ENCODE measurements at regions not wholly inside any gene's neighbourhood (a gene's known extent, or its start where the extent isn't known, plus 50 kb on each side); places are given as distances from the start of the nearest gene placed in this dataset.
A peak's percentile ranks its signal among the peaks of the same experiment; 100 is the strongest.

GRCh38 chr6:167507376-167507945, 182.6 kb downstream of the TTLL2 start:
- Histone ChIP-seq H4K20me1 (no peaks in the 10 kb centered on the region), H3K36me3 (no peaks in the 10 kb centered on the region), H3K9me3 (no peaks in the 10 kb centered on the region), H3K4me1 (peaks cover 86% of the 10 kb centered on the region), H3K4me3 (no peak overlapping the region), H3K9ac (no peak overlapping the region), H3K27me3 (no peaks in the 10 kb centered on the region), H3K27ac (no peak overlapping the region), H3K4me2 (peak overlapping the region; percentile 74)
- TF ChIP-seq Cebpa-rat (IDR thresholded peaks at IDR 0.05): no peak

GRCh38 chr6:167508919-167509852, 184.3 kb downstream of the TTLL2 start:
- peak overlapping the region; percentile 81 for H3K4me2 ChIP-seq
- H3K9ac ChIP-seq: no peak overlapping the region
- H3K36me3 ChIP-seq: no peaks in the 10 kb centered on the region
- no peaks in the 10 kb centered on the region for H3K27me3 ChIP-seq
- no peak overlapping the region for H3K4me3 ChIP-seq
- no peak overlapping the region for H3K27ac ChIP-seq
- peaks cover 83% of the 10 kb centered on the region for H3K4me1 ChIP-seq
- TF ChIP-seq Cebpa-rat (IDR thresholded peaks at IDR 0.05): no peak
- no peaks in the 10 kb centered on the region for H3K9me3 ChIP-seq
- H4K20me1 ChIP-seq: no peaks in the 10 kb centered on the region

GRCh38 chr6:167509853-167510220, 185.0 kb downstream of the TTLL2 start:
- Histone ChIP-seq H3K9ac (no peak overlapping the region), H4K20me1 (no peaks in the 10 kb centered on the region), H3K36me3 (no peaks in the 10 kb centered on the region), H3K9me3 (no peaks in the 10 kb centered on the region), H3K4me1 (peaks cover 81% of the 10 kb centered on the region), H3K27me3 (no peaks in the 10 kb centered on the region), H3K27ac (no peak overlapping the region), H3K4me2 (peak overlapping the region; percentile 81), H3K4me3 (no peak overlapping the region)
- no peak for TF ChIP-seq Cebpa-rat (IDR thresholded peaks at IDR 0.05)

- H3K4me2 ChIP-seq: peak overlapping the region; percentile 81
- no peaks in the 10 kb centered on the region for H3K9me3 ChIP-seq
- no peak overlapping the region for H3K9ac ChIP-seq
- H3K36me3 ChIP-seq: no peaks in the 10 kb centered on the region
- no peak overlapping the region for H3K4me3 ChIP-seq
- H3K27me3 ChIP-seq: no peaks in the 10 kb centered on the region
- no peak for TF ChIP-seq Cebpa-rat (IDR thresholded peaks at IDR 0.05)
- no peaks in the 10 kb centered on the region for H4K20me1 ChIP-seq
- peaks cover 79% of the 10 kb centered on the region for H3K4me1 ChIP-seq
- H3K27ac ChIP-seq: no peak overlapping the region
These were observed 185.8 kb downstream of the TTLL2 start for GRCh38 chr6:167510648-167511047.

- TF ChIP-seq Cebpa-rat (IDR thresholded peaks at IDR 0.05): no peak
These were observed 187.9 kb downstream of the TTLL2 start for GRCh38 chr6:167512696-167513375.

GRCh38 chr6:167513778-167514177, 188.9 kb downstream of the TTLL2 start:
- no peak for TF ChIP-seq Cebpa-rat (IDR thresholded peaks at IDR 0.05)
- Histone ChIP-seq H3K4me3 (no peak overlapping the region), H3K36me3 (no peaks in the 10 kb centered on the region), H3K9ac (no peak overlapping the region), H3K27ac (no peak overlapping the region), H3K4me2 (peak overlapping the region; percentile 81), H4K20me1 (no peaks in the 10 kb centered on the region), H3K4me1 (peaks cover 60% of the 10 kb centered on the region), H3K9me3 (no peaks in the 10 kb centered on the region), H3K27me3 (no peaks in the 10 kb centered on the region)

More at GRCh38 chr6:167512696-167513375, 187.9 kb downstream of the TTLL2 start:
- Histone ChIP-seq H3K4me3 (no peak overlapping the region), H3K27me3 (no peaks in the 10 kb centered on the region), H3K36me3 (no peaks in the 10 kb centered on the region), H3K4me2 (peak overlapping the region; percentile 81), H3K9ac (no peak overlapping the region), H3K9me3 (no peaks in the 10 kb centered on the region), H3K4me1 (peaks cover 60% of the 10 kb centered on the region), H4K20me1 (no peaks in the 10 kb centered on the region), H3K27ac (peak overlapping the region; percentile 63)

- Histone ChIP-seq H3K36me3 (no peaks in the 10 kb centered on the region), H3K9me3 (no peaks in the 10 kb centered on the region), H3K4me3 (no peak overlapping the region), H3K9ac (no peak overlapping the region), H3K4me2 (no peak overlapping the region), H3K4me1 (peaks cover 54% of the 10 kb centered on the region), H3K27ac (no peak overlapping the region), H4K20me1 (no peaks in the 10 kb centered on the region), H3K27me3 (no peaks in the 10 kb centered on the region)
- no peak for TF ChIP-seq Cebpa-rat (IDR thresholded peaks at IDR 0.05)
These were observed 189.6 kb downstream of the TTLL2 start for GRCh38 chr6:167514524-167514923.

GRCh38 chr6:167515873-167516507, 191.1 kb downstream of the TTLL2 start:
- H3K9ac ChIP-seq: no peak overlapping the region
- no peak for TF ChIP-seq Cebpa-rat (IDR thresholded peaks at IDR 0.05)
- no peak overlapping the region for H3K27ac ChIP-seq
- H3K4me3 ChIP-seq: no peak overlapping the region
- peaks cover 40% of the 10 kb centered on the region for H3K4me1 ChIP-seq
- H3K36me3 ChIP-seq: no peaks in the 10 kb centered on the region
- no peaks in the 10 kb centered on the region for H4K20me1 ChIP-seq
- no peaks in the 10 kb centered on the region for H3K9me3 ChIP-seq
- H3K4me2 ChIP-seq: no peak overlapping the region
- H3K27me3 ChIP-seq: no peaks in the 10 kb centered on the region

- H3K4me1 ChIP-seq: peaks cover 26% of the 10 kb centered on the region
- H3K4me3 ChIP-seq: no peak overlapping the region
- no peak for TF ChIP-seq Cebpa-rat (IDR thresholded peaks at IDR 0.05)
- H3K36me3 ChIP-seq: no peaks in the 10 kb centered on the region
- H3K4me2 ChIP-seq: no peak overlapping the region
- no peak overlapping the region for H3K9ac ChIP-seq
- H3K27me3 ChIP-seq: no peaks in the 10 kb centered on the region
- no peaks in the 10 kb centered on the region for H3K9me3 ChIP-seq
- H3K27ac ChIP-seq: no peak overlapping the region
- no peaks in the 10 kb centered on the region for H4K20me1 ChIP-seq
These were observed 192.5 kb downstream of the TTLL2 start for GRCh38 chr6:167517254-167517916.

Measured in BLaER1 (cell line).